T-helper 1 cell treated with Interleukin-12 subunit alpha and Interleukin-12 subunit beta and Interleukin-4 antibody, amounts not matched to agents 30 μg/mL and 1 μg/mL, for 36 hours (primary cell): ENCODE measurements at regions not wholly inside any gene's neighbourhood (a gene's known extent, or its start where the extent isn't known, plus 50 kb on each side); places are given as distances from the start of the nearest gene placed in this dataset.

Source experiments
- H3K27ac Mint-ChIP-seq: one replicate; pipeline ENCODE4 v1.8.0; 2021; ENCODE audit warnings: mild to moderate bottlenecking, mixed read lengths
- H3K27me3 Mint-ChIP-seq: one replicate; pipeline ENCODE4 v1.8.0; 2021; ENCODE audit warnings: low read depth, mixed read lengths
- H3K36me3 Mint-ChIP-seq: one replicate; pipeline ENCODE4 v1.8.0; 2021; ENCODE audit warnings: low read depth, mixed read lengths
- H3K4me1 Mint-ChIP-seq: one replicate; pipeline ENCODE4 v1.8.0; 2021; ENCODE audit warnings: low read depth, mixed read lengths
- H3K4me3 Mint-ChIP-seq: one replicate; pipeline ENCODE4 v1.8.0; 2021; ENCODE audit warnings: mild to moderate bottlenecking, moderate library complexity, mixed read lengths
- H3K9me3 Mint-ChIP-seq: one replicate; pipeline ENCODE4 v1.8.0; 2021; ENCODE audit warnings: mixed read lengths

DNA sequence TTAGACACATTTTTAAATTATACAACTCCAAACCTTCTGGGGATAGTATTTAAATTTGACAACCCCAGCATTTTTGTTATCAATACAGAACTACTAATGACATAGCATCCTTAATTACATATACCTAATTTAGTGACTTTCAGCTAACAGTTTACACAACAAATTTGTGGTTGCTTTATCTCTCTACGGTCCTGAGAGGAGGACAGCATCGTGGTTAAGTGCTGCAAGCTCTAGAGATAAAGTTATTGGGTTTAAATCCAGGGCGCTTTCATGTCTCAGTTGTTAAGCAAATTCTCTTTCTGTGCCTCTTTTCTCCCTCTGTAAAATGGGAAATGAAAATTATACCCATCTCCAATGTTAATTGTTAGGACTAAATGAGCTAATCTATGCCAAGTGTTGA, 129.3 kb downstream of the METTL4 start:
- Mint-ChIP-seq H3K4me3 (no peak overlapping the region), H3K27ac (no peak overlapping the region), H3K27me3 (no peaks in the 10 kb centered on the region), H3K4me1 (no peaks in the 10 kb centered on the region), H3K9me3 (no peaks in the 10 kb centered on the region), H3K36me3 (no peaks in the 10 kb centered on the region)

DNA sequence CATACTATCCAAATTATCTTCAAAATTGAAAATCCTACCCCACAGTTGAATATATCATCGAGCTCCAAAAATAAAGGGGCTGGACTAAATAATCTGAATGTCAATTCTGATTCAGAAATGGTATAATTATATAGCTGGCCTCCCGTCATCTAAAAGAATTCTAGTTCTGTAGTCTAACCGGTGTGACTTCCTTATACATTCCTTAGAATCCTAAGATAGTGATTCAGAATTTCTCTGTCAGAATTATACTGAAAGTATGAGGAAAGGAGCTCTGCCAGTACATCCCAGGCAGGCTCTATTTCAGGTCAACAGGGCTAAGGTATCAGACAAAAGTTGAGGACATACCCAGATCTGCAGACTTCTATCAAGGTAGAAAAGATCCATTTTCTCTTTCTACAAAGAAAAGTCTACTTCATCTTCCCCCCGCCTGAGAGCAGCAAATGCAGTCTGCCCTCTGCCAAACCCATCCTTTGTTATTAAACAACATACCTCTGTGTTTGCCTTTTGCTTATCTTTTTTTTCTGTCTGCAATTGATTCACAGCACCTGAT, 128.5 kb downstream of the METTL4 start:
- no peaks in the 10 kb centered on the region for H3K27me3 Mint-ChIP-seq
- H3K36me3 Mint-ChIP-seq: no peaks in the 10 kb centered on the region
- H3K27ac Mint-ChIP-seq: no peak overlapping the region
- no peaks in the 10 kb centered on the region for H3K9me3 Mint-ChIP-seq
- H3K4me3 Mint-ChIP-seq: no peak overlapping the region
- H3K4me1 Mint-ChIP-seq: no peaks in the 10 kb centered on the region

DNA sequence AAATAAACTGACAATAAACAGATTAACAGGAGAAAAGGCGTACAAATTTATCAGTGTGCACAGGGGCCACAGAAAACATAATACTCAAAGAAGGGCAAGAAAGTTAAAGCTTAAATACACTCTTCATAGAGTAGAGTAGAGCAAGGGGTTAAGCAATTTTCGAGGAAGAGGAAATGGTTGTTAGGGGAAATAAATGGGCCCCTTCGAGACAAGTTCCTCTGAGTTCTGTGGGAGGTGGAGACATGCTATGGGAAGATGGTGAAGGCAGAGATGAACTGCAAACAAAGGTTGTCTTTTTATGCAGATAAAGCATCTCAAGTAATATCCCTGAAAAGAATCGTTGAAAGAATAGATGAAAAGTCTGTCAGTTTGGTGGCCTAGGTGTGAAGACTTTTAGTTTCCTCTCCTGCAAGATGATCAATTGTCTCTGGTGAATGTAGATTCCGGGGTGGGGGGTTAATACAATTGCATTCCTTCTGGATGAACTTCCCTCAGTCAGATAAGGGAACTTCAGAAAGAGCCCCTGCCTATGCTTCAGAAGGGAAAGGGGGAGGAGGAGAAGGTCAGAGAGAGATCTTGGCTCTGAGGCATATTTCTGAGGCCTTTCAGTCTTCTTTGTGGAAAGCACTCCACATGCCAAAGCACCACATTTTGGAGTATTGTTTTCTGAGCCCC, 127.0 kb downstream of the METTL4 start:
- H3K36me3 Mint-ChIP-seq: no peaks in the 10 kb centered on the region
- H3K4me3 Mint-ChIP-seq: no peak overlapping the region
- no peak overlapping the region for H3K27ac Mint-ChIP-seq
- H3K4me1 Mint-ChIP-seq: no peaks in the 10 kb centered on the region
- H3K27me3 Mint-ChIP-seq: no peaks in the 10 kb centered on the region
- H3K9me3 Mint-ChIP-seq: no peaks in the 10 kb centered on the region

DNA sequence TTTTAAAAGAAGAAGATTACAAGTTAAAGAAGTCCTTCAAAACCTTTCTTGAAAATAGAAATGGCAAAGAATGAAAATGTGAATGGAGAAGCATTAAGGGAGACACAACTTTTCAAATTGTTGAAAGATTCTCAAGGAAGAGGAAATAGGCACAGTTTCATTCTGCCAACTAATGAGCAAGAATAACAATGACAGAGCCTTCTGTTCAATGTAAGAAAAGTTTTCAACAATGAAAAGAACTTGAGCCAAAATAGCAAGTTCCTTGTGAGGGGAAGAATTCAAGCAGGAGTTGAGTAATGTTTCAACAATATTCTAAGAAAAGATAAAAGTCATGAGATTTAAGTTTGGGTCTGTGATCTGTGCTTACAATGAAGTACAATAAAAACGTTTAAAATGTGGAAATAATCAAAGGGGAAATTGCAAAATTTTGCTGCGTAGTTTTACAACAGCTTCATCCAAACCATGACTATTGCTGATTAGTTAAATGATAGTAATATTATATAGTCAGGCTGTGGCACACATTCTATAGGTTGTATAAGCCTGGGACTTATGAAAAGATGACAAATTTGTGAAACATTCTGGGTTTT, 122.6 kb downstream of the METTL4 start:
- no peak overlapping the region for H3K4me3 Mint-ChIP-seq
- no peaks in the 10 kb centered on the region for H3K4me1 Mint-ChIP-seq
- peaks cover 3% of the 10 kb centered on the region for H3K27me3 Mint-ChIP-seq
- no peaks in the 10 kb centered on the region for H3K9me3 Mint-ChIP-seq
- no peaks in the 10 kb centered on the region for H3K36me3 Mint-ChIP-seq
- no peak overlapping the region for H3K27ac Mint-ChIP-seq

DNA sequence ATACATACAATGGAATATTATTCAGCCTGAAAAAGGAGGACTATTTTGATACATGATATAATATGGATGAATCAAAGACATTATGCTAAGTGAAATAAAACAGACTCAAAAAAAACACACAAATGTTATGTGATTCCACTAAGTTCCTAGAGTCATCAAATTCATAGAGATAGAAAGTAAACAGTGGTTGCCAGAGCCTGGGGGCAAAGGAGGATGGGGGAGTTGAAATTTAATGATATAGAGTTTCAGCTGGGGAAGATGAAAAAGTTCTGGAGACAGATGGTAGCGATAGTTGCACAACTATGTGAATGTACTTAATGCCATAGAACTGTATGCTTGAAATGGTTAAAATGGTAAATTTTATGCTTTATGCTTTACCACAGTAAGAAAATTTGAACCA, 119.7 kb downstream of the METTL4 start:
- Mint-ChIP-seq H3K36me3 (no peaks in the 10 kb centered on the region), H3K4me1 (no peaks in the 10 kb centered on the region), H3K9me3 (no peaks in the 10 kb centered on the region), H3K27ac (no peak overlapping the region), H3K4me3 (no peak overlapping the region), H3K27me3 (peaks cover 3% of the 10 kb centered on the region)

DNA sequence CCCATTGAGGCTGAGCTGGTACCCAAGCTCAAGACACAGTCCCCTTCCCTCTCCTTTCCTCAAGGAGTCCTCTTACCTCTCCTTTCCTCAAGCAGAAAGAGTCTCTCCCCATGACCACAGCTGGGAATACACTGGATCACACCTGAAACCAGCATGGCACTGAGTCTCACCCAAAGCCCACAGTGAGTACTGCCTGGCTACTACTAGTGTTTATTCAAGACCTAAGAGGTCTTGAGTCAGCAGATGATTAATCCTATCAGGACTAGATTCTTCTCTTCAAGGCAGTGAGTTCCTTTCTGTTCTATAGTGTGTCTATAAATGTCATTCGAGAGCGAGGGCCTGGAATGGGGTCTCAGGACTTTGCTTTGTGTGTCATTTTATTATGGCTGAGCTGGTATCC, 111.4 kb downstream of the METTL4 start:
- no peaks in the 10 kb centered on the region for H3K36me3 Mint-ChIP-seq
- peaks cover 4% of the 10 kb centered on the region for H3K27me3 Mint-ChIP-seq
- H3K27ac Mint-ChIP-seq: no peak overlapping the region
- no peaks in the 10 kb centered on the region for H3K4me1 Mint-ChIP-seq
- no peak overlapping the region for H3K4me3 Mint-ChIP-seq
- no peaks in the 10 kb centered on the region for H3K9me3 Mint-ChIP-seq

DNA sequence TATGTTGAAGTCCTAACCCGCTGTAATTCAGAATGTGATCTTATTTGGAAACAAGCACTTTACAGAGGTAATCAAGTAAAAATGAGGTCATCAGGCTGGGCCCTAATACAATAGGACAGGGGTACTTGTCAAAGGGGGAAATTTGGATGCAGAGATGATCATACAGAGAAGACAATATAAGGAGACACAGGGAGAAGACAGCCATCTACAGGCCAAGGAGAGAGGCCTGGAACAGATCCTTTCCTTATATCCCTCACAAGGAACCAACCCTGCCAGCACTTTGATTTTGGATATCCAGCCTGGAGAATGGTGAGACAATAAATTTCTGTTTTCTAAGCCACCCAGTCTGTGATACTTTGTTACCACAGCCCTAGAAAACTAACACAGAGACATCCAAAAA, 104.3 kb downstream of the METTL4 start:
- Mint-ChIP-seq H3K4me3 (no peak overlapping the region), H3K9me3 (no peaks in the 10 kb centered on the region), H3K27me3 (no peaks in the 10 kb centered on the region), H3K4me1 (no peaks in the 10 kb centered on the region), H3K27ac (no peak overlapping the region), H3K36me3 (no peaks in the 10 kb centered on the region)

DNA sequence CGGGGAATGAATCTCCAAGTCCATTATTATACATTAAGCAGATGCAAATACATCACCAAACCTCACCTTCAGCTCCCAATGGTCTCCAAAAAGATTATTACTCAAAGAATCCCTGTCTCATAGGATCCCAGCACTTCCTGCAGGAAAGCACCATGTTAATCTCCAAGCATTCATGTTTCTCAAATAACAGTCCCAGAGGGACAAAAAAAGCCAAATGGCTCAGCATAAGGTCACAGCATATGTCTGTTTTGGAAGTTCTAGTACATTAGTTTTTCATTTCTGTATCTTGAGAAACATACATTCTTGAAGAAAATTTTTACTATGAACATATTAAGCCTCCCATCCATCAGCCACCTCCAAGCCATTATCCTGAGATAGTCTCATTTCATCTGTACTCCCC, 103.3 kb downstream of the METTL4 start:
- no peaks in the 10 kb centered on the region for H3K36me3 Mint-ChIP-seq
- no peaks in the 10 kb centered on the region for H3K4me1 Mint-ChIP-seq
- H3K27me3 Mint-ChIP-seq: no peaks in the 10 kb centered on the region
- H3K27ac Mint-ChIP-seq: no peak overlapping the region
- H3K9me3 Mint-ChIP-seq: no peaks in the 10 kb centered on the region
- no peak overlapping the region for H3K4me3 Mint-ChIP-seq

DNA sequence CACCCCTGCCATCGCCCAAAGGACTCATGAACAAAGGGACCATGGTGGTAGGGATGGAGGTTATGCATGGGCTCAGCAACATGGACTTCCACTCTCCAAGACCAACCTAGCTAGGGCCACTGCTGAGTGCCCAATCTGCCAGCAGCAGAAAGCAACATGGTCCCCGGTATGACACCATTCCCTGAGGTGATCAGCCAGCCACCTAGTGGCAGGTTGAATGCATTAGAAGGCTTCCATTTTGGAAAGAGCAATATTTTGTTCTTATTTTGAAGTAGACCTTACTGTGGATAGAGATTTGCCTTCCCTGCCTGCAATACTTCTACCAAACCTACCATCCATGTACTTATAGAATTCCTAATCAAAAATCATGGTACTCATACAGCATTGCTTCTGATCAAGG, 99.8 kb downstream of the METTL4 start:
- Mint-ChIP-seq H3K27ac (no peak overlapping the region), H3K4me1 (no peaks in the 10 kb centered on the region), H3K27me3 (peaks cover 3% of the 10 kb centered on the region), H3K4me3 (no peak overlapping the region), H3K36me3 (no peaks in the 10 kb centered on the region), H3K9me3 (no peaks in the 10 kb centered on the region)

DNA sequence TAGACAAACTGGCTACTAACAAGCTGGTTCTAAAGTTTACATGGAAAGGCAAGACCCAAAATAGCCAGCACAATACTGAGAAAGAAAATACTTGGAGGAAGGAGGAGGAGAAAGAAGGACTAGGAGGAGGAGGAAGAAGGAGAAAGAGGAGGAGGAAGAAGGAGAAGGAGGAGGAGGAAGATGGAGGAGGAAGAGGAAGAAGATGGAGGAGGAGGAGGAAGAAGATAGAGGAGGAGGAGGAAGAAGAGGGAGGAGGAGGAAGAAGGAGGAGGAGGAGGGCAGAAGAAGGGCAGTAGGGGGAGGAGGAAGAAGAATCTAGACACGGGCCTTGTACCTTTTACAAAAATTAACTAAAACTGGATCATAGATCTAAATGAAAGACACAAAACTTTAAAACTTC, 92.6 kb downstream of the METTL4 start:
- peaks cover 21% of the 10 kb centered on the region for H3K27me3 Mint-ChIP-seq
- no peaks in the 10 kb centered on the region for H3K9me3 Mint-ChIP-seq
- no peaks in the 10 kb centered on the region for H3K4me1 Mint-ChIP-seq
- no peak overlapping the region for H3K27ac Mint-ChIP-seq
- H3K4me3 Mint-ChIP-seq: no peak overlapping the region
- H3K36me3 Mint-ChIP-seq: no peaks in the 10 kb centered on the region

DNA sequence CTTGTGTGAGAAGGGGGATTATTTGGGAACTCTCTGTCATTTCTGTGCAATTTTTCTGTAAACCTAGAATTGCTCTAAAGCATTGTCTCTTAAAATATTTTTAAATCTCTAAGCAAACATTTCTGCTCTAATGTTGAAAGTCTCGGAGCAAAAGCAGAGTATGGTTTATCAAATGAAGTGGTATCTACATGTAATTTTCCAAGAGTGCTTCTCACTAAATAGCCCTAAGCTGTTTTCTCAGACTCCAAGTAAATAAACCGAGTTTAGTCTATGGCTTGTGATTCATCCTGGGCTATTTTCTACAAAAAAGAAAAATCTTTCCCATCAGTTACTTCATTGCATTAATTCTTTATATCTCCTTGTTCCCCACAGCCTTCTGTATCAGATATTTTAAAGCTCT, 90.8 kb downstream of the METTL4 start:
- no peak overlapping the region for H3K27ac Mint-ChIP-seq
- H3K4me1 Mint-ChIP-seq: no peaks in the 10 kb centered on the region
- no peaks in the 10 kb centered on the region for H3K9me3 Mint-ChIP-seq
- H3K36me3 Mint-ChIP-seq: no peaks in the 10 kb centered on the region
- no peak overlapping the region for H3K4me3 Mint-ChIP-seq
- peaks cover 18% of the 10 kb centered on the region for H3K27me3 Mint-ChIP-seq

DNA sequence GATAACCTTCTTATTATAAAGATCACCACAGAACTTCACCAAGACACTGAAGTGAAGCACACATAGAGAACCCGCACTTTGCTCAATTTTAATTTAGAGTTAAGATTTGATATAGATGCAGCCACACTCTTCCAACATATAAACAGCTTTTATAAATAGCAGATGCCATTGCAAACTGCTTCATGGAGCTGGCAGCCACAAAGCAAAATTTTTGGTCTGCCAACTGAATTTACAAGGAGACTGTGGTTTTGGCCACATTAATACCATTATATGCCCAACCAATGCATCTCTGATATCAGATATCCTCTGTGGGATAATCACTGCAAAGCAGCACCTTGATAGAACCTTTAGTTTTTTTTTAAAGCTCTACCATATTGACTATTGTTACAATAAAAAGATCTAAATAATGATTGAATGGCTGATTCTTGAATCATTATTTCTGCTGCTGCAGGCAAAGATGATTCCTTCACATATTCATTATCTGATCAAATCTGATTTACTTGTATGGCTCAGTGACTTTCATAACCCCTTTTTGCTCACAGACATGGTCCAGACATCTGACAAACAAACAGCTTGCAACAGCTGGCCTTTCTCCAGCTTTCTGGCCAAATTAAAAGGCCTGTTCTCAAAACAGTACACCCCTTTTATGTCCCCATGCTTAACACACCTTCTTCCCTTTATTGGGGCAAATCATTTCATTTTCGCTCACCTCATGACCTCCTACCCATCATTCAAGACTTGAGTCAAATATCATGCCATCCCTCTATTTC, 88.4 kb downstream of the METTL4 start:
- Mint-ChIP-seq H3K4me1 (no peaks in the 10 kb centered on the region), H3K27ac (no peak overlapping the region), H3K36me3 (no peaks in the 10 kb centered on the region), H3K4me3 (no peak overlapping the region), H3K27me3 (peaks cover 30% of the 10 kb centered on the region), H3K9me3 (no peaks in the 10 kb centered on the region)

DNA sequence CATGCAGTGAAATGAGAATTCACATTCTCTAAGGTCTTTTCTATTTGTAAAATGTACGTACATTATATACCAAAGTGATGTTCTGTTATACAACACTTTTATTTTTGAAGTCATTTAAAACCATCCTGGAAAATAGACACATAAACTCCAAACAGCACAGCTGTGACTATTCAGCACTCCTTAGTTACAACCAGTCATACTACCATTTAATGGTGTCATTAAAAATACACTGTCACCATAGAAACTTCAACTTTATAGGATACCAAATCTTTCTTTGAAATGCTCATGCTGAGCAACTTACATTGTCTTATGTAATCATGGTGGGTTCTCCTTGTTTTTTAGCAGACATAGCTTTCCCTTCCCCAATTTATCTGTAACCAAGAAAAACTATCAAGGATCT, 85.3 kb downstream of the METTL4 start:
- Mint-ChIP-seq H3K9me3 (no peaks in the 10 kb centered on the region), H3K36me3 (no peaks in the 10 kb centered on the region), H3K27me3 (peaks cover 25% of the 10 kb centered on the region), H3K4me1 (no peaks in the 10 kb centered on the region), H3K27ac (no peak overlapping the region), H3K4me3 (no peak overlapping the region)

DNA sequence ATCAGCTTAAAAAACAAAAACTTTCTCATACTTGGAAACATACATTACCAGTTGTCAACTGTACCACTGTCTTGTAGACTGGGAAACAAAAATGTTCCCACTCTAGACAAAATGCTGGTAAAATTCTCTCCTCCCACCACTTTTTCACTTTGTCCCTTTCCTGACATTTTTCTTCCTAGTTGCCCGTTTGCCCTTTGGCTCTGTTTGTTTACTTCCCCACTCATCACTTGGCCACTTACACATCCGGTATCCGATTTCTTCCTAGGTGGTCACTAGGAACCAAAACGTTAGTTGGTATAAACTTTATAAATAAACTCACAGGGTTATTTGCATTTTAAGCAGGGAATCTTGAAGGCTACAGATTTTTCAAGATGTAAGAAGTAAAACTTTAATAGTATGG, 84.9 kb downstream of the METTL4 start:
- Mint-ChIP-seq H3K9me3 (no peaks in the 10 kb centered on the region), H3K4me1 (no peaks in the 10 kb centered on the region), H3K4me3 (no peak overlapping the region), H3K27me3 (peaks cover 23% of the 10 kb centered on the region), H3K27ac (no peak overlapping the region), H3K36me3 (no peaks in the 10 kb centered on the region)
